ENCODE measurements at regions not wholly inside any gene's neighbourhood (a gene's known extent, or its start where the extent isn't known, plus 50 kb on each side); places are given as distances from the start of the nearest gene placed in this dataset.

DNA sequence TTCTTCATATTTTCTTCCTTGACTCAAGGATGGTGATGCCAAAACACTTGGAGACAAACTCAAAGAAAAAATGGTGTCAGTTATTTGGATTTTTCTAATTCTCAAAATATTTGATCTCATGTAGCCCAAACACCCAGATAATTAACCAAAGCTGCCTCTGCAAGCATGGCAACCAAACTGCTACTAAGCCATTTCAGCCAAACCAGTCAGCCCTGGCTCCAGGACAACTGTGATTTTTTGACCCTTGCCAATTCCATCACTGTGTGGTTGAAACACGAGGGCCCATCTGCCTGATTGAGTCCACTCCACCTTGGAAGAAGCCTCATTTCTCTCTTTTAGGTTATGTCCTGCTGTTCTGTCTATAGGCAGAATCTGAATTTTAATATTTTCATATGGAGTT, 277.4 kb downstream of the BLID start:
- Histone ChIP-seq H3K4me1 (ENCODE audit: control insufficient read depth, insufficient read depth, low read length, unreplicated experiment) (peaks cover 14% of the 10 kb centered on the region), H3K36me3 (ENCODE audit: insufficient read depth, low read length) (no peaks in the 10 kb centered on the region), H2AFZ (ENCODE audit: low read length, unreplicated experiment) (no peak overlapping the region), H3K79me2 (ENCODE audit: control insufficient read depth, insufficient read depth, low read length, unreplicated experiment) (no peaks in the 10 kb centered on the region), H3K27ac (ENCODE audit: low read depth, low read length) (no peak overlapping the region), H3K27me3 (ENCODE audit: insufficient read depth, low read length) (no peaks in the 10 kb centered on the region), H3K4me3 (ENCODE audit: low read depth, low read length) (no peak overlapping the region)

DNA sequence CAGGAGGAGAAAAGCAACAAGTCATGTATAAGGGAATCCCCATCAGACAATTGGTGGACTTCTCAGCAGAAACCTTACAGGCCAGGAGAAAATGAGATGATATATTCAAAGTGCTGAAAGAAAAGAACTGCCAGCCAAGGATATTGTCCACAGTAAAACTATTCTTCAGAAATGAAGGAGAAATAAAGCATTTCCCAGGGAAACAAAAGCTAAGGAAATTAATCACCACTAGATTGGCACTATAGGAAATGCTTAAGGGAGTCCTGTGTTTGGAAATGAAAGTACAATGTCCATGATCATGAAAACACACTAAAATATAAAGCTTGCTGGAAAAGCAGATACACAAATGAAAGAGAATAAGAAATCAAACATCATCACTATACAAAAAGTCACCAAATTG, 282.0 kb downstream of the BLID start:
- H3K27ac ChIP-seq (ENCODE audit: low read depth, low read length): no peak overlapping the region
- H3K79me2 ChIP-seq (ENCODE audit: control insufficient read depth, insufficient read depth, low read length, unreplicated experiment): no peaks in the 10 kb centered on the region
- no peaks in the 10 kb centered on the region for H3K36me3 ChIP-seq (ENCODE audit: insufficient read depth, low read length)
- peaks cover 14% of the 10 kb centered on the region for H3K4me1 ChIP-seq (ENCODE audit: control insufficient read depth, insufficient read depth, low read length, unreplicated experiment)
- H3K4me3 ChIP-seq (ENCODE audit: low read depth, low read length): no peak overlapping the region
- no peaks in the 10 kb centered on the region for H3K27me3 ChIP-seq (ENCODE audit: insufficient read depth, low read length)
- H2AFZ ChIP-seq (ENCODE audit: low read length, unreplicated experiment): no peak overlapping the region

DNA sequence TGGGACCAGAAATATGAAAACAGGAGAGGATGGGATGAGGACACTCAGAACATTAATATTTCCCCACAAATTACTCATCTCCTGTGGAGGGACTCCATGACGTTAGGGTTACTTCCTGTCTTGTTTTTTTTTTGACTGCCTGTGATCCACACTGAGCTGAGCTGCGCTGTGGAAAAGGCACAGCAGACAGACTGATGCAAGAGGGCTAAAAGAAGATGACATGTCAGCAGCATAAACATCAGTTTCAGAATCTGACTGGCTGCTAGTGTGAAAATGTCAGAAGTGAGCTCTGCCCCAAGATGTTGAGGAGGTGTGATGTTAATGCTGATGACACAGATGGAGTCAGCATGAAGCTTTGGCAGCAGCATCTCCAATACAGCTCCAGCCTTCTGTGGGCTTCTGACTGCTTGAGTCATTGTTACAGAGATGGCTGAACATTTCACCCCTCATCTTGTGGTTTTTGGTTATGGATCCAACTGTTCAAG, 286.8 kb downstream of the BLID start:
- H3K27me3 ChIP-seq (ENCODE audit: insufficient read depth, low read length): no peaks in the 10 kb centered on the region
- peak overlapping the region; percentile 98 for H3K27ac ChIP-seq (ENCODE audit: low read depth, low read length)
- H3K79me2 ChIP-seq (ENCODE audit: control insufficient read depth, insufficient read depth, low read length, unreplicated experiment): no peaks in the 10 kb centered on the region
- H3K4me3 ChIP-seq (ENCODE audit: low read depth, low read length): peak overlapping the region; percentile 31
- peaks cover 26% of the 10 kb centered on the region for H3K4me1 ChIP-seq (ENCODE audit: control insufficient read depth, insufficient read depth, low read length, unreplicated experiment)
- no peaks in the 10 kb centered on the region for H3K36me3 ChIP-seq (ENCODE audit: insufficient read depth, low read length)
- H2AFZ ChIP-seq (ENCODE audit: low read length, unreplicated experiment): peak overlapping the region; percentile 7

DNA sequence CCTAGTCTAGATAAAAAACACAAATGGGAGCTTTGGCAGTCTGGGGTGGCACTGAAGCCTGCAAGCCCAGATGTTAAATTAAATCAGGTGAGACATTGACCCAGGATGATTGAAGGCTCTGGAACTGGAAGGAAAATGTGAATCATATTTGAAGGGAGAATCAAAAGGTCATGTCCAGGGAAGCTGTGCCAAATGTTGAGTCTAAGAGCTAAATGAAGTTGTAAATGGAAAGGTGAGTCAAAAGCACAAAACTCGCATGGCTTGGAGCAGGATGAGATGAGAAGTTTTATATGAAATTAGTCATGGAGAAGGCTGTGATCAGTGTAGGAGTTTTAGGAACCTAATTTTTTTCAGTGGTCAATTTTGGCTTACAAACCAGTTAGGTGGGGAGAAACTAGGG, 301.1 kb downstream of the BLID start:
- Histone ChIP-seq H2AFZ (ENCODE audit: low read length, unreplicated experiment) (no peak overlapping the region), H3K36me3 (ENCODE audit: insufficient read depth, low read length) (no peaks in the 10 kb centered on the region), H3K27me3 (ENCODE audit: insufficient read depth, low read length) (no peaks in the 10 kb centered on the region), H3K4me1 (ENCODE audit: control insufficient read depth, insufficient read depth, low read length, unreplicated experiment) (peaks cover 4% of the 10 kb centered on the region), H3K4me3 (ENCODE audit: low read depth, low read length) (no peak overlapping the region), H3K27ac (ENCODE audit: low read depth, low read length) (no peak overlapping the region), H3K79me2 (ENCODE audit: control insufficient read depth, insufficient read depth, low read length, unreplicated experiment) (no peaks in the 10 kb centered on the region)

DNA sequence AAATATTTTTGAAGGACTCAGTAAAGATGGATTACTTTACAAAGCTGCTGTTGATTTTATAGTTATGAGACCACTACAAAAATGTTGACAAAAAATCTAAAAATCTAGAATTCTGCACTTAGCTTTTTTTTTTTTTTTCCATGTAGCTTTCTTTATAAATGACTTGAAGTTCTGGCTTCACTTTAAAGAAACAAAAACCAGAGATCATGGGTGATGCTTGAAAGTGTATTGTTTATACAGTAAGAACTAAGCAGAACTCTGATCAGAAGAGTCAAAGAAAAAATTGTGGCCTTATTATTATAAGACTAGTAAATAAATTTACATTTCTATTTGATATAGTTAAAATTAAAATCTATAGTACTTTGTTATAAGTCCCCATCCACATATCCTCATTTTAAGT, 301.7 kb downstream of the BLID start:
- Histone ChIP-seq H3K4me3 (ENCODE audit: low read depth, low read length) (no peak overlapping the region), H3K27ac (ENCODE audit: low read depth, low read length) (no peak overlapping the region), H3K4me1 (ENCODE audit: control insufficient read depth, insufficient read depth, low read length, unreplicated experiment) (peaks cover 4% of the 10 kb centered on the region), H2AFZ (ENCODE audit: low read length, unreplicated experiment) (no peak overlapping the region), H3K27me3 (ENCODE audit: insufficient read depth, low read length) (no peaks in the 10 kb centered on the region), H3K79me2 (ENCODE audit: control insufficient read depth, insufficient read depth, low read length, unreplicated experiment) (no peaks in the 10 kb centered on the region), H3K36me3 (ENCODE audit: insufficient read depth, low read length) (no peaks in the 10 kb centered on the region)

DNA sequence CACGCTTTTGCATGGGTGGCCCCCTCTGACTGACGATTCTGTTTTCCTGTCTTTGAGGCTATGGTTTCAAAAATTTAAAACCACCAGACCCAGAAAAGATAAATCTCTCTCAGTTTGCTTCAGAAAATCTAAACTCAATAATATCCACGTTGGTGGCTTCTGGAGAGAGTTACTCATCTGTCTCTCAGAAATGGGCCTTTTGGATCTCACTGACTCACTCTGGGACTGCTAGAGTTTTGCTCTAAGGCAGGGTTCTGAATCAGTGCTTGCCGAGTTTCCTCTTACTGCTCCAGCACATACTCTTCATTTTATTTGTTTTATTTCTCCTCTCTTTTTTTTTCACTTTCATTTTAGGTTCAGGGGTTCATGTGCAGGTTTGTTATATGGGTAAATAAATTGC, 305.7 kb downstream of the BLID start:
- Histone ChIP-seq H3K36me3 (ENCODE audit: insufficient read depth, low read length) (no peaks in the 10 kb centered on the region), H3K4me3 (ENCODE audit: low read depth, low read length) (peak overlapping the region; percentile 17; the same call in 1 of the 2 replicates), H3K79me2 (ENCODE audit: control insufficient read depth, insufficient read depth, low read length, unreplicated experiment) (no peaks in the 10 kb centered on the region), H3K4me1 (ENCODE audit: control insufficient read depth, insufficient read depth, low read length, unreplicated experiment) (peaks cover 4% of the 10 kb centered on the region), H2AFZ (ENCODE audit: low read length, unreplicated experiment) (peak overlapping the region; percentile 9), H3K27me3 (ENCODE audit: insufficient read depth, low read length) (no peaks in the 10 kb centered on the region), H3K27ac (ENCODE audit: low read depth, low read length) (peak overlapping the region; percentile 21)

DNA sequence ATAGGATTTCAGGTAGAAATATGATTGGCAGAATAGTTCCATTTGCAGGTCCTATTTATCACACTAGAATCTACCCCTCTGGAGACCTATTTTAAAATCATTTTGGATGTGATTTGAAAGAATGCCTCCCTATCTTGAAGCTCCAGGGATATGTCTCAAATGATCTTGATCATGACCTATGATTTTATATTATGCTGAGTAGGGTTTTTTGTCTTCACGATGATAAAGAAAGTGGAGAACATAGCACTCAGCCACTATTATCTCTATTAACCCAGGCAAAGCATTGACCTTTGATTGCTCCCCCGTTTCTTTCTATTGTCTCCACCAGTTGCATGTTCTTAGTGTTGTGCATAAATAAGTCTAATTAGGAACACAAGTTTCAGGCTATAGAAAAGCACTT, 307.9 kb downstream of the BLID start:
- Histone ChIP-seq H2AFZ (ENCODE audit: low read length, unreplicated experiment) (no peak overlapping the region), H3K4me3 (ENCODE audit: low read depth, low read length) (no peak overlapping the region), H3K27ac (ENCODE audit: low read depth, low read length) (no peak overlapping the region), H3K4me1 (ENCODE audit: control insufficient read depth, insufficient read depth, low read length, unreplicated experiment) (no peaks in the 10 kb centered on the region), H3K27me3 (ENCODE audit: insufficient read depth, low read length) (no peaks in the 10 kb centered on the region), H3K79me2 (ENCODE audit: control insufficient read depth, insufficient read depth, low read length, unreplicated experiment) (no peaks in the 10 kb centered on the region), H3K36me3 (ENCODE audit: insufficient read depth, low read length) (no peaks in the 10 kb centered on the region)

DNA sequence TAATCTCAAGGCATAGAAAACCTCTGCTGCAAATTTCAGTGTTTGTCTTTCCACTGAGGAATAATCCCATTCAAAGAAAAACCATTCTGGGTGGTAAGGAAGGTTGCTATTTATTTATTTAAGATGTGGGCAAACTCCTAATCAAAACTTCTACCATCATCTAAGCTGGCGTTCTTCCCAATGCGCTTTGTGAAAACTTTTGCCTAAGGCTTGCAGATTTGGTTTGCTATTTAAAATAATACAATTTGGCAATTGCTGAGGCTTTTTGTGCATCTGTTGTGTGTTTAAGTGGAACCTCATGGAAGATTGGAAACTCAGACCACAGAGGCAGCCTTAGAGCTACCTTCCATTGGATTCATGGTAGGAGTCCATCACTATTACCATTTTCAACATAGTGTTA, 309.0 kb downstream of the BLID start:
- H2AFZ ChIP-seq (ENCODE audit: low read length, unreplicated experiment): no peak overlapping the region
- no peaks in the 10 kb centered on the region for H3K4me1 ChIP-seq (ENCODE audit: control insufficient read depth, insufficient read depth, low read length, unreplicated experiment)
- H3K27ac ChIP-seq (ENCODE audit: low read depth, low read length): no peak overlapping the region
- H3K36me3 ChIP-seq (ENCODE audit: insufficient read depth, low read length): no peaks in the 10 kb centered on the region
- H3K79me2 ChIP-seq (ENCODE audit: control insufficient read depth, insufficient read depth, low read length, unreplicated experiment): no peaks in the 10 kb centered on the region
- no peaks in the 10 kb centered on the region for H3K27me3 ChIP-seq (ENCODE audit: insufficient read depth, low read length)
- H3K4me3 ChIP-seq (ENCODE audit: low read depth, low read length): no peak overlapping the region

DNA sequence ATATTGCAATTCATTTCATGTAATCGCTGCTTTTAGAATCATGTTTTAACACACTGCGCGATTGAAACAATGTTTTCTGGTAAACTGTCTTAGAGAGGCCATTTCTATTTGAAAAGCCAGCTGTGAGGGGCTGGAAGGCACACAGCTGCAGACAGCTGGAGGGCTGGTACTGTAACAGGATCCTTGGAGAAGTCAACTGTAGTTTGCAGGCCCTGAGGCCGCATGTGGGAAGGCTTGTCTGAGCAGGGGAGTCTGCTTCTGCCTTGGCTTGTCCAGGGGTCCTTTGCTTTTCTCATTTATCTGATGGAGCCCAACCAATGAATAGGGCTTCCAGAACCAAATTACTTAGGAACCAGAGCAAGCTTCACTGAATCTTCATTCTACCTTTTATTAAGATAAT, 313.5 kb downstream of the BLID start:
- Histone ChIP-seq H3K79me2 (ENCODE audit: control insufficient read depth, insufficient read depth, low read length, unreplicated experiment) (no peaks in the 10 kb centered on the region), H3K36me3 (ENCODE audit: insufficient read depth, low read length) (no peaks in the 10 kb centered on the region), H3K4me1 (ENCODE audit: control insufficient read depth, insufficient read depth, low read length, unreplicated experiment) (no peaks in the 10 kb centered on the region), H3K27ac (ENCODE audit: low read depth, low read length) (no peak overlapping the region), H2AFZ (ENCODE audit: low read length, unreplicated experiment) (no peak overlapping the region), H3K27me3 (ENCODE audit: insufficient read depth, low read length) (no peaks in the 10 kb centered on the region), H3K4me3 (ENCODE audit: low read depth, low read length) (no peak overlapping the region)

DNA sequence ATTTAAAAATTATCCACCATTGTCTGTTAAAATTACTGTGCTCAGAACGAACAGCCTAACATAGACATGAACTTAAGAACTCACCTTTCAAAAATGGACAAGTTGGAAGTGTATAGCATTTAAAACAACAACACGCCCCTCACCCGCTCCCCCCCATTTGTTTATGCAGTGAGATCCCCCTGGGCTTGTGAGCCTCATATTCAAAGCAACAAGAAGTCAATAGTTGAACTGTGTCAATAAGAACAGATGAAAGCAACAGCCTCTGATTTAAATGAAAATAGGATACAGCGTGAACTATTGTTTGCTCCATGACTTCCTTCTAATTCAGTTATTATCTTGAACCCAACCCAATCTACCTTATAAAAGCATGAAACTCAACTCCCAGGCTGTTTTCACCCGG, 314.2 kb downstream of the BLID start:
- no peaks in the 10 kb centered on the region for H3K27me3 ChIP-seq (ENCODE audit: insufficient read depth, low read length)
- no peaks in the 10 kb centered on the region for H3K36me3 ChIP-seq (ENCODE audit: insufficient read depth, low read length)
- no peak overlapping the region for H3K27ac ChIP-seq (ENCODE audit: low read depth, low read length)
- H3K4me3 ChIP-seq (ENCODE audit: low read depth, low read length): no peak overlapping the region
- no peaks in the 10 kb centered on the region for H3K79me2 ChIP-seq (ENCODE audit: control insufficient read depth, insufficient read depth, low read length, unreplicated experiment)
- no peak overlapping the region for H2AFZ ChIP-seq (ENCODE audit: low read length, unreplicated experiment)
- no peaks in the 10 kb centered on the region for H3K4me1 ChIP-seq (ENCODE audit: control insufficient read depth, insufficient read depth, low read length, unreplicated experiment)

DNA sequence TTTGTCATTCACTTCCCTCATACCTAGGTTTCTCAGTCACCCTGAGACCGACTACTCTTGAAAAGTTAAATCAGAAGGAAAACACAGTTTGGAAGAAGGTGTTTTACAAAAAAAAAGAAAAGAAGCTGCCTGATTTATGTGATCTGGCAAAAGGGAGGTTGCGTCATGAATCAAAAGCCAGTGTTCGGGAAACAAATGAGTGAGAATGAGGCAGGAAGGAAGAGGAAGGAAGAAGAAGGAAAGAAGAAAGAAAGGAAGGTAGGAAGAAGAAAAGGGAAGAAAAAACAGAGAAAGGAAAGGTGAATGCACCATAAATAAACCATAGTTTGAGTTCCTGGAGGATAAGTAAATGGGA, 314.6 kb downstream of the BLID start:
- no peak overlapping the region for H2AFZ ChIP-seq (ENCODE audit: low read length, unreplicated experiment)
- no peaks in the 10 kb centered on the region for H3K36me3 ChIP-seq (ENCODE audit: insufficient read depth, low read length)
- H3K4me3 ChIP-seq (ENCODE audit: low read depth, low read length): no peak overlapping the region
- H3K4me1 ChIP-seq (ENCODE audit: control insufficient read depth, insufficient read depth, low read length, unreplicated experiment): no peaks in the 10 kb centered on the region
- no peaks in the 10 kb centered on the region for H3K27me3 ChIP-seq (ENCODE audit: insufficient read depth, low read length)
- no peaks in the 10 kb centered on the region for H3K79me2 ChIP-seq (ENCODE audit: control insufficient read depth, insufficient read depth, low read length, unreplicated experiment)
- H3K27ac ChIP-seq (ENCODE audit: low read depth, low read length): no peak overlapping the region

Measured in ACC112 (cell line).